GM06990 (cell line): ENCODE measurements at regions not wholly inside any gene's neighbourhood (a gene's known extent, or its start where the extent isn't known, plus 50 kb on each side); places are given as distances from the start of the nearest gene placed in this dataset.

ENCODE experiments used
- DNase-seq: peaks from one replicate; pipeline ENCODE4 v3.0.0-alpha.2; 2011; ENCODE audit not compliant: insufficient read length; ENCODE audit errors: extremely low read depth
- H3K27me3 ChIP-seq: replicated peaks from 2 replicates; pipeline ENCODE4 v1.6.0; 2011; ENCODE audit warnings: low read length; ENCODE audit not compliant: control insufficient read depth, insufficient read depth
- H3K36me3 ChIP-seq: 2 replicates; pipeline ENCODE4 v1.5.1; 2011; ENCODE audit warnings: low read length; ENCODE audit not compliant: control insufficient read depth, insufficient read depth
- H3K4me3 ChIP-seq: replicated peaks from 2 replicates; pipeline ENCODE4 v1.5.1; 2011; ENCODE audit warnings: low read depth, mild to moderate bottlenecking, control low read depth, low read length
- TF ChIP-seq, protein P1 (sequence below): IDR thresholded peaks from 2 replicates; pipeline ENCODE4 v1.5.1; 2011; ENCODE audit warnings: low read length, control low read depth, mild to moderate bottlenecking, inconsistent platforms; ENCODE audit not compliant: insufficient read depth, poor library complexity, severe bottlenecking

DNA sequence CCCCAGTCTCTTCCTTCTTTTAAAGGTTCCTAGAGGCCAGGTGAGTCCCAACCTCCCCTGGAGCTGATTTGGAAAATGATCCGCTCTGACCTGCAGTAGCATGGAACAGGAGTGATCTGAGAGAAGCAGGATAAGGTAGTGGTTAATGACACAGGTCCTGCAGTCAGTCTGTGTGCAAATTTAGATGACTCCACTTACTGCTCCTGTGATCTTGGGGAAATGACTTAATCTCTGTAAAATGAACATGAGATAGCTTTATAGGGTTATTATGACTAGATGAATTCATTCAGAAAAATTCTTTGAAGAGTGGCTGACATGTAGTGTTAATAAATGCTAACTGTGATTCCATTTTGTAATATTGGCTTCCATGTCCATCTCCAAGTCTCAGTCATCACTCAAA lies 374.9 kb upstream of the CAMK1G start:
- Histone ChIP-seq H3K27me3 (no peaks in the 10 kb centered on the region; the same call in 1 of the 2 replicates), H3K36me3 (no peaks in the 10 kb centered on the region), H3K4me3 (no peak overlapping the region)
- DNase-seq, result no peak
- TF ChIP-seq, protein P1, sequence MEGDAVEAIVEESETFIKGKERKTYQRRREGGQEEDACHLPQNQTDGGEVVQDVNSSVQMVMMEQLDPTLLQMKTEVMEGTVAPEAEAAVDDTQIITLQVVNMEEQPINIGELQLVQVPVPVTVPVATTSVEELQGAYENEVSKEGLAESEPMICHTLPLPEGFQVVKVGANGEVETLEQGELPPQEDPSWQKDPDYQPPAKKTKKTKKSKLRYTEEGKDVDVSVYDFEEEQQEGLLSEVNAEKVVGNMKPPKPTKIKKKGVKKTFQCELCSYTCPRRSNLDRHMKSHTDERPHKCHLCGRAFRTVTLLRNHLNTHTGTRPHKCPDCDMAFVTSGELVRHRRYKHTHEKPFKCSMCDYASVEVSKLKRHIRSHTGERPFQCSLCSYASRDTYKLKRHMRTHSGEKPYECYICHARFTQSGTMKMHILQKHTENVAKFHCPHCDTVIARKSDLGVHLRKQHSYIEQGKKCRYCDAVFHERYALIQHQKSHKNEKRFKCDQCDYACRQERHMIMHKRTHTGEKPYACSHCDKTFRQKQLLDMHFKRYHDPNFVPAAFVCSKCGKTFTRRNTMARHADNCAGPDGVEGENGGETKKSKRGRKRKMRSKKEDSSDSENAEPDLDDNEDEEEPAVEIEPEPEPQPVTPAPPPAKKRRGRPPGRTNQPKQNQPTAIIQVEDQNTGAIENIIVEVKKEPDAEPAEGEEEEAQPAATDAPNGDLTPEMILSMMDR, result no peak

DNA sequence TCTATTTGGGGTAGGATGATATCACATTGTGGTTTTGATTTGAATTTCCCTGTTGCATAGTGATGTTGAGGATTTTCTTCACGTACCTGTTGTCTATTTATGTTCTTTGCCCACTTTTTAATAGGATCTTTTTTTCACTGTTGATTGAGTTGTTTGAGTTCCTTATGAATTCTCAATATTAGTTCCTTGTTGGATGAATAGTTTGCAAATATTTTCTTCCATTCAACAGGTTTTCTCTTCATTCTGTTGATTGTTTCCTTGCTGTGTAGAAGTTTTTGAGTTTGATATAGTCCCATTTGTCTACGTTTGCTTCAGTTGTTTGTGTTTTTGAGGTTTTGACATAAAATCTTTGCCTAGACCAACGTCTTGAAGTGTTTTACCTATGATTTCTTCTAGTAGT lies 369.5 kb upstream of the CAMK1G start:
- Histone ChIP-seq H3K36me3 (no peaks in the 10 kb centered on the region), H3K27me3 (no peaks in the 10 kb centered on the region), H3K4me3 (no peak overlapping the region)
- no peak for DNase-seq
- TF ChIP-seq, protein P1, result no peak

- Histone ChIP-seq H3K27me3 (no peaks in the 10 kb centered on the region), H3K36me3 (no peaks in the 10 kb centered on the region), H3K4me3 (no peak overlapping the region)
- no peak for DNase-seq
- TF ChIP-seq, protein P1, result no peak
Observed at GRCh38 chr1:209215826-209216225, 367.7 kb upstream of the CAMK1G start.

DNA sequence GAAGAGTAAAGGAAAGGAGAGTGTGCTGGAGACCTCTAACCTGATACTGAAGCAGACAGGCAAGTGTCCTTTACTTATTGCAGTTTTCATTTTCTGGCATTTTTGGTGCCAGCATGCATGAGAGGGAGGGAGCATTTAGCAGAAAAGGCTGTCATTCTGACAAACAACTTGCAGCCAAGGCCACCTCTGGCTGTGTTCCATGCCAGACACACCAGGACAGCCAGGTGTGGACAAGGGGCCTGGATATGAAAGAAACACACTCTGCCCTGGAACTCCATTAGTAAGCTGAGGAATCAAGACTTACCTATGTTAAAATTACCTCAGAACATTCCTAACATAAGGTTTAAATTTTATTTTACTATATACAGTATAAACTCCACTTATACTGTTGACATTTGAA lies 365.4 kb upstream of the CAMK1G start:
- TF ChIP-seq, protein P1, result no peak
- DNase-seq, result no peak
- Histone ChIP-seq H3K27me3 (no peaks in the 10 kb centered on the region), H3K4me3 (no peak overlapping the region), H3K36me3 (no peaks in the 10 kb centered on the region)

- H3K36me3 ChIP-seq, result no peaks in the 10 kb centered on the region
- no peak for DNase-seq
- H3K4me3 ChIP-seq, result no peak overlapping the region
- TF ChIP-seq, protein P1, result no peak
- H3K27me3 ChIP-seq, result no peaks in the 10 kb centered on the region
Observed at GRCh38 chr1:209218981-209219380, 364.5 kb upstream of the CAMK1G start.
